Suprapubic skin (tissue), 4 donors: ENCODE measurements at regions not wholly inside any gene's neighbourhood (a gene's known extent, or its start where the extent isn't known, plus 50 kb on each side); places are given as distances from the start of the nearest gene placed in this dataset.

Experiments used
- DNase-seq, 2 donors: peaks; one replicate each; pipeline ENCODE4 v3.0.0-alpha.2; 2019; ENCODE audit warnings: low spot score in 2 of 2
- H3K27ac ChIP-seq: fragments of 200-600 bp; sonication (generic); one replicate; pipeline ENCODE4 v1.5.1; 2019
- H3K27me3 ChIP-seq: fragments of 200-600 bp; sonication (generic); one replicate; pipeline ENCODE4 v1.5.1; 2019
- H3K36me3 ChIP-seq: fragments of 200-600 bp; sonication (generic); one replicate; pipeline ENCODE4 v1.5.1; 2019
- H3K4me1 ChIP-seq: fragments of 200-600 bp; sonication (generic); one replicate; pipeline ENCODE4 v1.5.1; 2019
- H3K4me3 ChIP-seq: fragments of 200-600 bp; sonication (generic); one replicate; pipeline ENCODE4 v1.5.1; 2019; ENCODE audit warnings: mild to moderate bottlenecking
- H3K9me3 ChIP-seq: fragments of 200-600 bp; sonication (generic); one replicate; pipeline ENCODE4 v1.5.1; 2019
- CTCF ChIP-seq, 2 donors: fragments of 200-600 bp in 1 of 2; fragments of 450-650 bp in 1 of 2; sonication (generic) in 1 of 2; IDR thresholded peaks; one replicate each; pipeline ENCODE4 v1.5.1; 2016 to 2019; ENCODE audit warnings: antibody characterized with exemption in 2 of 2, mild to moderate bottlenecking in 1 of 2, moderate library complexity in 1 of 2
- EP300 ChIP-seq: sonication (generic); formaldehyde crosslinking; IDR thresholded peaks from one replicate; pipeline ENCODE4 v1.6.1; 2017; ENCODE audit warnings: antibody characterized with exemption
- POLR2A ChIP-seq, 2 donors: fragments of 450-650 bp; IDR thresholded peaks; one replicate each; pipeline ENCODE4 v1.6.1; 2017; ENCODE audit warnings: antibody characterized with exemption in 2 of 2, mild to moderate bottlenecking in 2 of 2, moderate library complexity in 2 of 2
- POLR2AphosphoS5 ChIP-seq, 3 donors: sonication (generic); formaldehyde crosslinking; IDR thresholded peaks; one replicate each; pipeline ENCODE4 v1.6.1; 2017; ENCODE audit warnings: antibody characterized with exemption in 3 of 3
- WGBS: methylation state at CpG from one replicate; pipeline ENCODE4 v1.1.5; 2018; 5-methylcytosine and 5-hydroxymethylcytosine counted together

GRCh38 chr6:917296-917695 lies 224.4 kb upstream of the EXOC2 start:
- WGBS: 66% methylated on average over 2 of the region's 2 CpGs

GRCh38 chr6:916131-916530 lies 223.2 kb upstream of the EXOC2 start:
- Histone ChIP-seq H3K27ac (no peak overlapping the region), H3K36me3 (no peaks in the 10 kb centered on the region), H3K27me3 (peaks cover 9% of the 10 kb centered on the region), H3K4me3 (no peak overlapping the region), H3K4me1 (no peaks in the 10 kb centered on the region), H3K9me3 (no peaks in the 10 kb centered on the region)
- TF ChIP-seq POLR2AphosphoS5 (IDR thresholded peaks at IDR 0.05): no peak
- no peak for TF ChIP-seq POLR2A (IDR thresholded peaks at IDR 0.05)
- TF ChIP-seq EP300: no peak
- no peak for TF ChIP-seq CTCF (IDR thresholded peaks at IDR 0.05)
- no peak for DNase-seq
- WGBS: 96% methylated on average over 8 of the region's 8 CpGs

More at GRCh38 chr6:917296-917695, 224.4 kb upstream of the EXOC2 start:
- Histone ChIP-seq H3K4me3 (no peak overlapping the region), H3K27me3 (peaks cover 5% of the 10 kb centered on the region), H3K9me3 (no peaks in the 10 kb centered on the region), H3K27ac (no peak overlapping the region), H3K36me3 (no peaks in the 10 kb centered on the region), H3K4me1 (no peaks in the 10 kb centered on the region)
- DNase-seq: no peak
- TF ChIP-seq POLR2AphosphoS5 (IDR thresholded peaks at IDR 0.05) (no peak), EP300 (no peak), CTCF (IDR thresholded peaks at IDR 0.05) (no peak), POLR2A (IDR thresholded peaks at IDR 0.05) (no peak)

GRCh38 chr6:912871-913835 lies 220.2 kb upstream of the EXOC2 start:
- H3K4me1 ChIP-seq: no peaks in the 10 kb centered on the region
- no peak for TF ChIP-seq EP300
- peak in 1 of 2 donors; percentile 52 for TF ChIP-seq CTCF (IDR thresholded peaks at IDR 0.05)
- WGBS: 19% methylated on average over 15 of the region's 16 CpGs
- H3K27me3 ChIP-seq: peaks cover 9% of the 10 kb centered on the region
- H3K4me3 ChIP-seq: no peak overlapping the region
- H3K36me3 ChIP-seq: no peaks in the 10 kb centered on the region
- H3K27ac ChIP-seq: no peak overlapping the region
- no peak for DNase-seq
- H3K9me3 ChIP-seq: no peaks in the 10 kb centered on the region

- no peak overlapping the region for H3K4me3 ChIP-seq
- DNase-seq: no peak
- no peak overlapping the region for H3K27ac ChIP-seq
- H3K4me1 ChIP-seq: no peaks in the 10 kb centered on the region
- WGBS: 75% methylated on average over 6 of the region's 6 CpGs
- peaks cover 4% of the 10 kb centered on the region for H3K27me3 ChIP-seq
- H3K36me3 ChIP-seq: no peaks in the 10 kb centered on the region
- TF ChIP-seq EP300 (no peak), POLR2A (IDR thresholded peaks at IDR 0.05) (no peak), CTCF (IDR thresholded peaks at IDR 0.05) (no peak), POLR2AphosphoS5 (IDR thresholded peaks at IDR 0.05) (no peak)
- H3K9me3 ChIP-seq: no peaks in the 10 kb centered on the region
Observed at GRCh38 chr6:907928-908327, 215.0 kb upstream of the EXOC2 start.

GRCh38 chr6:906920-907319 lies 214.0 kb upstream of the EXOC2 start:
- Histone ChIP-seq H3K4me1 (no peaks in the 10 kb centered on the region), H3K4me3 (no peak overlapping the region), H3K36me3 (no peaks in the 10 kb centered on the region), H3K27me3 (peaks cover 4% of the 10 kb centered on the region), H3K9me3 (no peaks in the 10 kb centered on the region), H3K27ac (no peak overlapping the region)
- no peak for TF ChIP-seq POLR2AphosphoS5 (IDR thresholded peaks at IDR 0.05)
- no peak for TF ChIP-seq POLR2A (IDR thresholded peaks at IDR 0.05)
- no peak for TF ChIP-seq CTCF (IDR thresholded peaks at IDR 0.05)
- TF ChIP-seq EP300: no peak
- 91% methylated on average over 10 of the region's 11 CpGs for WGBS
- no peak for DNase-seq
